ENCODE measurements at regions not wholly inside any gene's neighbourhood (a gene's known extent, or its start where the extent isn't known, plus 50 kb on each side); places are given as distances from the start of the nearest gene placed in this dataset.

DNA sequence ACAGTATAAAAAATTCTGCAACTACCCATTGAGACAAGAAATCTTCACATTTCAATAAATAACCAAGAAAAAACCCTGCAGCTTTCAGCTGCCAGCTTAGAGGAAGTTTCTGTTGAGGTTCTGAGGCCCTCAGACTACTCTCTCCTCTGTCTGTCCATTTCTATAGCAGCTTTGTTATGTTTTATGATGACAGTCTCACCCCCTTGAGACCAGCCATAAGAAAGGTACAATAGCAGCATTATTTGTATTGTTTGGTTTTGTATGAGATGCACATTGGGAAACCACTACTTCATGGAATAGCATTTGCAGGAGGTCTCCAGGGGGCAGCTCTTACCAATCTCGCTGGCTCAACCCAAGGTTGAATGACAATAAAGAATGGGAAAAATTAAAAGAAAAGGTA, 334.6 kb upstream of the VRK2 start:
- Histone ChIP-seq H4K20me1 (ENCODE audit: insufficient read depth, low read length) (no peaks in the 10 kb centered on the region), H3K79me2 (ENCODE audit: insufficient read depth, low read length) (no peaks in the 10 kb centered on the region), H3K9ac (ENCODE audit: insufficient read depth, low read depth, low read length) (no peak overlapping the region), H3K27ac (ENCODE audit: extremely low read length, insufficient read depth, low read length) (no peak overlapping the region), H3K4me3 (replicated peaks in 1 of 3; ENCODE audit: insufficient read depth in 1 of 3, low read depth in 2 of 3, low read length in 3 of 3) (no peak overlapping the region), H3K4me2 (ENCODE audit: low read depth, low read length) (no peak overlapping the region), H3K9me3 (ENCODE audit: low read length) (no peaks in the 10 kb centered on the region), H2AFZ (ENCODE audit: low read length) (no peak overlapping the region), H3K4me1 (ENCODE audit: insufficient read depth, low read length) (no peaks in the 10 kb centered on the region), H3K36me3 (replicated peaks in 1 of 2; ENCODE audit: control insufficient read depth in 1 of 2, insufficient read depth in 2 of 2, low read length in 2 of 2) (no peaks in the 10 kb centered on the region), H3K27me3 (ENCODE audit: control insufficient read depth in 1 of 2, insufficient read depth in 2 of 2, low read length in 2 of 2) (no peaks in the 10 kb centered on the region)
- CTCF ChIA-PET (ENCODE audit: low intra/inter-chr PET ratio, low total read pairs) = no interaction called here
- in situ Hi-C loops (cut with HindIII; ENCODE audit: extremely low pct_ligation_motif_present, low pct_unique_long_range_greater_than_20kb) (no loop called here), intact Hi-C loops (cut with micrococcal nuclease; ENCODE audit: unreplicated experiment) (no loop called here)
- POLR2A ChIA-PET = no interaction called here
- BruUV-seq (replicated peaks) = no TSS peak
- no peak for TF ChIP-seq HNRNPH1 (optimal IDR thresholded peaks at IDR 0.05; ENCODE audit: low read depth, low read length)
- no peak for TF ChIP-seq TFE3 (CRISPR knock-in tag; IDR thresholded peaks at IDR 0.05)
- no peak for TF ChIP-seq ELF3 (CRISPR knock-in tag; IDR thresholded peaks at IDR 0.05)
- no peak for TF ChIP-seq FOSL1 (CRISPR knock-in tag; IDR thresholded peaks at IDR 0.05; ENCODE audit: borderline replicate concordance)
- no peak for TF ChIP-seq ZNF350 (CRISPR knock-in tag; IDR thresholded peaks at IDR 0.05; ENCODE audit: borderline replicate concordance, low read depth)
- no peak for TF ChIP-seq ZNF224 (CRISPR knock-in tag; IDR thresholded peaks at IDR 0.05)
- no peak for TF ChIP-seq ZSCAN29 (CRISPR knock-in tag; conservative IDR thresholded peaks at IDR 0.05)
- TF ChIP-seq ZNF260 (CRISPR knock-in tag; IDR thresholded peaks at IDR 0.05; ENCODE audit: borderline replicate concordance, low read depth) = no peak
- no peak for TF ChIP-seq SRSF9 (IDR thresholded peaks at IDR 0.05; ENCODE audit: borderline replicate concordance, insufficient read depth, low read depth, low read length, poor library complexity, severe bottlenecking)
- no peak for TF ChIP-seq PLRG1 (conservative IDR thresholded peaks at IDR 0.05)
- TF ChIP-seq NFYC (CRISPR knock-in tag; IDR thresholded peaks at IDR 0.05) = no peak
- TF ChIP-seq ZNF570 (CRISPR knock-in tag; IDR thresholded peaks at IDR 0.05; ENCODE audit: borderline replicate concordance) = no peak
- no peak for TF ChIP-seq HNRNPUL1 (IDR thresholded peaks at IDR 0.05; ENCODE audit: low read depth, low read length)
- TF ChIP-seq SOX13 (IDR thresholded peaks at IDR 0.05) = no peak
- no peak for TF ChIP-seq SOX13 (CRISPR knock-in tag; conservative IDR thresholded peaks at IDR 0.05 in 1 of 2, IDR thresholded peaks at IDR 0.05 in 1 of 2)
- FAIRE-seq (no peak), DNase-seq (ENCODE audit: low spot score) (no peak), ATAC-seq (no peak)
- 11% methylated on average over 1 of the region's 1 CpG for WGBS (ENCODE audit: low lambda C conversion rate)
